IMR-90 (cell line): ENCODE measurements at regions not wholly inside any gene's neighbourhood (a gene's known extent, or its start where the extent isn't known, plus 50 kb on each side); places are given as distances from the start of the nearest gene placed in this dataset.

Experiments used
- ATAC-seq: fragments of 200-7000 bp; cut with Tn5 transposase; 2 replicates; pipeline ENCODE4 v1.9.1; 2020; ENCODE audit warnings: low read depth, mild to moderate bottlenecking, moderate library complexity
- BruUV-seq: library from RNA; stranded (reverse); fragments of 400-500 nt; replicated peaks from 2 replicates; lab custom pipeline; 2021; lab: Mats Ljungman, UMichigan
- CTCF ChIA-PET: fragments of 300-600 bp; formaldehyde crosslinking; extraction: SDS; loops from one replicate; lab custom pipeline; 2021; ENCODE audit warnings: antibody characterized with exemption; lab: Yijun Ruan, JAX
- POLR2A ChIA-PET: fragments of 300-600 bp; sonication (Branson Sonifier 250); formaldehyde crosslinking; loops from one replicate; lab custom pipeline; 2022; ENCODE audit warnings: antibody characterized with exemption; ENCODE audit not compliant: unreplicated experiment; lab: Charles Lee
- DNase-seq: peaks from one replicate; pipeline ENCODE4 v3.0.0; 2013
- H2AFZ ChIP-seq: replicated peaks from 2 replicates; pipeline ENCODE3; 2013; ENCODE audit warnings: low read length, mild to moderate bottlenecking; ENCODE audit not compliant: poor library complexity
- H2AK5ac ChIP-seq: 2 replicates; pipeline ENCODE4 v1.6.1; 2013; ENCODE audit warnings: low read depth, low read length, inconsistent platforms
- H2AK9ac ChIP-seq: replicated peaks from 2 replicates; pipeline ENCODE3; 2013; ENCODE audit warnings: mild to moderate bottlenecking, low read depth, low read length, moderate library complexity; ENCODE audit not compliant: poor library complexity
- H2BK120ac ChIP-seq: 2 replicates; pipeline ENCODE4 v1.6.1; 2013; ENCODE audit warnings: low read depth, low read length, inconsistent platforms
- H2BK15ac ChIP-seq: 3 replicates; pipeline ENCODE4 v1.6.1; 2013; ENCODE audit warnings: low read depth, low read length, inconsistent platforms
- H2BK20ac ChIP-seq: 2 replicates; pipeline ENCODE4 v1.6.1; 2013; ENCODE audit warnings: low read depth, mild to moderate bottlenecking, inconsistent platforms, low read length, moderate library complexity
- H2BK5ac ChIP-seq: 2 replicates; pipeline ENCODE4 v1.6.1; 2013; ENCODE audit warnings: mild to moderate bottlenecking, low read depth, low read length, inconsistent platforms; ENCODE audit not compliant: poor library complexity, severe bottlenecking
- H3K14ac ChIP-seq: replicated peaks from 2 replicates; pipeline ENCODE4 v1.6.1; 2013; ENCODE audit warnings: low read depth, low read length, inconsistent platforms
- H3K18ac ChIP-seq: 2 replicates; pipeline ENCODE4 v1.6.1; 2013; ENCODE audit warnings: low read depth, low read length, control low read depth
- H3K23ac ChIP-seq: 2 replicates; pipeline ENCODE4 v1.6.1; 2013; ENCODE audit warnings: low read depth, low read length, inconsistent platforms
- H3K27ac ChIP-seq: 2 replicates; pipeline ENCODE4 v1.5.1; 2013; ENCODE audit warnings: mild to moderate bottlenecking, control low read depth, low read length; ENCODE audit not compliant: insufficient read depth
- H3K27me3 ChIP-seq: 2 replicates; pipeline ENCODE4 v1.6.1; 2013; ENCODE audit warnings: low read length; ENCODE audit not compliant: control insufficient read depth, insufficient read depth
- H3K36me3 ChIP-seq: 2 replicates; pipeline ENCODE4 v1.6.1; 2013; ENCODE audit warnings: low read length, mixed read lengths; ENCODE audit not compliant: control insufficient read depth, insufficient read depth
- H3K4ac ChIP-seq: 2 replicates; pipeline ENCODE4 v1.6.1; 2013; ENCODE audit warnings: low read depth, low read length, inconsistent platforms
- H3K4me1 ChIP-seq: 2 replicates; pipeline ENCODE4 v1.6.1; 2013; ENCODE audit warnings: low read length, mixed read lengths; ENCODE audit not compliant: control insufficient read depth, insufficient read depth
- H3K4me2 ChIP-seq: 2 replicates; pipeline ENCODE4 v1.6.1; 2013; ENCODE audit warnings: low read depth, mild to moderate bottlenecking, control low read depth, low read length, moderate library complexity
- H3K4me3 ChIP-seq: 2 replicates; pipeline ENCODE4 v1.5.1; 2013; ENCODE audit warnings: low read depth, mild to moderate bottlenecking, control low read depth, low read length, moderate library complexity; ENCODE audit not compliant: insufficient read depth
- H3K56ac ChIP-seq: 2 replicates; pipeline ENCODE4 v1.6.1; 2013; ENCODE audit warnings: low read length, inconsistent platforms; ENCODE audit not compliant: insufficient read depth; ENCODE audit errors: extremely low read depth
- H3K79me1 ChIP-seq, 2 experiments: 2 replicates each; pipeline ENCODE4 v1.6.1; 2013; ENCODE audit warnings: low read length in 2 of 2, inconsistent platforms in 1 of 2, low read depth in 1 of 2
- H3K9ac ChIP-seq: 2 replicates; pipeline ENCODE4 v1.6.1; 2013; ENCODE audit warnings: low read depth, low read length, control low read depth
- H3K9me1 ChIP-seq: 2 replicates; pipeline ENCODE4 v1.6.1; 2013; ENCODE audit warnings: low read length, inconsistent platforms; ENCODE audit not compliant: insufficient read depth
- H3K9me3 ChIP-seq: 2 replicates; pipeline ENCODE4 v1.6.1; 2013; ENCODE audit warnings: low read length; ENCODE audit not compliant: control insufficient read depth, insufficient read depth
- H4K20me1 ChIP-seq: 2 replicates; pipeline ENCODE4 v1.6.1; 2013; ENCODE audit warnings: low read length, inconsistent platforms; ENCODE audit not compliant: insufficient read depth
- H4K5ac ChIP-seq: 2 replicates; pipeline ENCODE4 v1.6.1; 2013; ENCODE audit warnings: mild to moderate bottlenecking, low read depth, low read length, control low read depth
- H4K8ac ChIP-seq, 2 experiments: 2 replicates each; pipeline ENCODE4 v1.6.1; 2013; ENCODE audit warnings: low read depth in 2 of 2, low read length in 2 of 2, control low read depth in 1 of 2, inconsistent platforms in 1 of 2
- H4K91ac ChIP-seq: 2 replicates; pipeline ENCODE4 v1.6.1; 2013; ENCODE audit warnings: low read depth, low read length, inconsistent platforms; ENCODE audit not compliant: insufficient read depth
- CEBPB ChIP-seq: IDR thresholded peaks from 2 replicates; pipeline ENCODE4 v1.6.1; 2012; ENCODE audit warnings: low read depth, low read length, improper control_type of control experiment
- CHD1 ChIP-seq: IDR thresholded peaks from 2 replicates; pipeline ENCODE4 v1.6.1; 2012; ENCODE audit warnings: low read depth, low read length, improper control_type of control experiment
- FOS ChIP-seq: fragments of 150-350 bp; IDR thresholded peaks from 2 replicates; pipeline ENCODE4 v1.6.1; 2016; ENCODE audit warnings: low read depth, low read length
- MAFK ChIP-seq: IDR thresholded peaks from 2 replicates; pipeline ENCODE4 v1.6.1; 2012; ENCODE audit warnings: low read depth, low read length, improper control_type of control experiment
- MAZ ChIP-seq: IDR thresholded peaks from 2 replicates; pipeline ENCODE4 v1.6.1; 2012; ENCODE audit warnings: low read depth, mild to moderate bottlenecking, low read length, improper control_type of control experiment, moderate library complexity, borderline replicate concordance
- MXI1 ChIP-seq: IDR thresholded peaks from 2 replicates; pipeline ENCODE4 v1.6.1; 2012; ENCODE audit warnings: low read depth, mild to moderate bottlenecking, low read length, moderate library complexity, borderline replicate concordance
- NFE2L2 ChIP-seq: fragments of 150-350 bp; IDR thresholded peaks from 2 replicates; pipeline ENCODE4 v1.6.1; 2016; ENCODE audit warnings: low read depth, mild to moderate bottlenecking, low read length
- POLR2A ChIP-seq: IDR thresholded peaks from 2 replicates; pipeline ENCODE4 v1.6.1; 2012; ENCODE audit warnings: mild to moderate bottlenecking, low read depth, low read length
- RAD21 ChIP-seq: IDR thresholded peaks from 2 replicates; pipeline ENCODE4 v1.6.1; 2012; ENCODE audit warnings: low read length, improper control_type of control experiment
- RFX5 ChIP-seq: IDR thresholded peaks from 2 replicates; pipeline ENCODE4 v1.8.0; 2012; ENCODE audit warnings: low read depth, mild to moderate bottlenecking, low read length, moderate library complexity
- SMC3 ChIP-seq: fragments of 150-350 bp; IDR thresholded peaks from 2 replicates; pipeline ENCODE4 v1.6.1; 2016; ENCODE audit warnings: low read depth, mild to moderate bottlenecking, antibody characterized with exemption, low read length, moderate library complexity
- dilution Hi-C: fragments of 300-500 bp; cut with HindIII; formaldehyde crosslinking; loops from one replicate; pipeline ENCODE4 v1.14.3; 2018; ENCODE audit warnings: low sequenced_read_pairs; ENCODE audit not compliant: unreplicated experiment
- in situ Hi-C: fragments of 300-500 bp; cut with MboI; formaldehyde crosslinking; loops from 3 replicates; pipeline ENCODE4 v1.14.3; 2019; ENCODE audit warnings: low sequenced_read_pairs, inconsistent platforms, mixed read lengths
- intact Hi-C: fragments of 100-400 bp; cut with micrococcal nuclease; formaldehyde crosslinking; loops from 2 replicates; pipeline ENCODE4 v1.10.0; 2022
- TF ChIP-seq, protein P1 (sequence below): fragments of 150-350 bp; IDR thresholded peaks from 2 replicates; pipeline ENCODE4 v1.6.1; 2017; ENCODE audit warnings: mild to moderate bottlenecking, antibody characterized with exemption, low read length, low read depth
- TF ChIP-seq, protein P2 (sequence below): fragments of 150-350 bp; IDR thresholded peaks from 2 replicates; pipeline ENCODE4 v1.6.1; 2016; ENCODE audit warnings: low read depth, mild to moderate bottlenecking, low read length, moderate library complexity, borderline replicate concordance
- TF ChIP-seq, protein P3 (sequence below): conservative IDR thresholded peaks from 2 replicates; pipeline ENCODE4 v1.5.1; 2012; ENCODE audit warnings: mild to moderate bottlenecking, low read depth, low read length, improper control_type of control experiment

DNA sequence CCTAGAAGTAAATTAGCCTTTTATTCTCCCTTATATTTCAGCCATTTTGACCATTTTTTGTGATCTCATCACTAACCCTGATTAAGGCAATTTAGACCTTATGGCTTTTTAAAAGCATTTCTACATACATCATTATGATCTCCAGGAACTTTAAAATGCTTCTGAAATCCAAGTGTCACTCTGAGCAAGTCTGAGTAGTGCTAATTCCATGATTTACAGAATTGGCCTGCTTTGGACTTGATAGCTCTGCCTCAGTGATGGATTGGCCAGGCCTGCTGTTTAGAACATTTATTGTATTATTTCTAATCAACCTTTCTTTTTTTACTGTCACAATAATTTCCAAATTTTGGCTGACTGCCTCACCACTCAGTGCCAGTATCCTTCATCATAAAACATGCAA lies 116.4 kb downstream of the KCNA4 start:
- no peak overlapping the region for H2AK5ac ChIP-seq
- H4K91ac ChIP-seq: no peak overlapping the region
- H3K27me3 ChIP-seq: no peaks in the 10 kb centered on the region
- H3K9ac ChIP-seq: no peak overlapping the region
- H3K4me2 ChIP-seq: no peak overlapping the region
- H3K27ac ChIP-seq: no peak overlapping the region
- intact Hi-C loops: no loop called here
- H2BK20ac ChIP-seq: no peak overlapping the region
- no peaks in the 10 kb centered on the region for H3K9me3 ChIP-seq
- TF ChIP-seq RAD21: no peak
- no peak for TF ChIP-seq MAFK
- no peak for TF ChIP-seq FOS
- TF ChIP-seq, protein P1, sequence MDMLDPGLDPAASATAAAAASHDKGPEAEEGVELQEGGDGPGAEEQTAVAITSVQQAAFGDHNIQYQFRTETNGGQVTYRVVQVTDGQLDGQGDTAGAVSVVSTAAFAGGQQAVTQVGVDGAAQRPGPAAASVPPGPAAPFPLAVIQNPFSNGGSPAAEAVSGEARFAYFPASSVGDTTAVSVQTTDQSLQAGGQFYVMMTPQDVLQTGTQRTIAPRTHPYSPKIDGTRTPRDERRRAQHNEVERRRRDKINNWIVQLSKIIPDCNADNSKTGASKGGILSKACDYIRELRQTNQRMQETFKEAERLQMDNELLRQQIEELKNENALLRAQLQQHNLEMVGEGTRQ: no peak
- TF ChIP-seq POLR2A: no peak
- TF ChIP-seq SMC3: no peak
- TF ChIP-seq CEBPB: no peak
- TF ChIP-seq, protein P2, sequence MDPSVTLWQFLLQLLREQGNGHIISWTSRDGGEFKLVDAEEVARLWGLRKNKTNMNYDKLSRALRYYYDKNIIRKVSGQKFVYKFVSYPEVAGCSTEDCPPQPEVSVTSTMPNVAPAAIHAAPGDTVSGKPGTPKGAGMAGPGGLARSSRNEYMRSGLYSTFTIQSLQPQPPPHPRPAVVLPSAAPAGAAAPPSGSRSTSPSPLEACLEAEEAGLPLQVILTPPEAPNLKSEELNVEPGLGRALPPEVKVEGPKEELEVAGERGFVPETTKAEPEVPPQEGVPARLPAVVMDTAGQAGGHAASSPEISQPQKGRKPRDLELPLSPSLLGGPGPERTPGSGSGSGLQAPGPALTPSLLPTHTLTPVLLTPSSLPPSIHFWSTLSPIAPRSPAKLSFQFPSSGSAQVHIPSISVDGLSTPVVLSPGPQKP: no peak
- TF ChIP-seq RFX5: no peak
- no peak for TF ChIP-seq MAZ
- TF ChIP-seq MXI1: no peak
- TF ChIP-seq CHD1: no peak
- TF ChIP-seq, protein P3, sequence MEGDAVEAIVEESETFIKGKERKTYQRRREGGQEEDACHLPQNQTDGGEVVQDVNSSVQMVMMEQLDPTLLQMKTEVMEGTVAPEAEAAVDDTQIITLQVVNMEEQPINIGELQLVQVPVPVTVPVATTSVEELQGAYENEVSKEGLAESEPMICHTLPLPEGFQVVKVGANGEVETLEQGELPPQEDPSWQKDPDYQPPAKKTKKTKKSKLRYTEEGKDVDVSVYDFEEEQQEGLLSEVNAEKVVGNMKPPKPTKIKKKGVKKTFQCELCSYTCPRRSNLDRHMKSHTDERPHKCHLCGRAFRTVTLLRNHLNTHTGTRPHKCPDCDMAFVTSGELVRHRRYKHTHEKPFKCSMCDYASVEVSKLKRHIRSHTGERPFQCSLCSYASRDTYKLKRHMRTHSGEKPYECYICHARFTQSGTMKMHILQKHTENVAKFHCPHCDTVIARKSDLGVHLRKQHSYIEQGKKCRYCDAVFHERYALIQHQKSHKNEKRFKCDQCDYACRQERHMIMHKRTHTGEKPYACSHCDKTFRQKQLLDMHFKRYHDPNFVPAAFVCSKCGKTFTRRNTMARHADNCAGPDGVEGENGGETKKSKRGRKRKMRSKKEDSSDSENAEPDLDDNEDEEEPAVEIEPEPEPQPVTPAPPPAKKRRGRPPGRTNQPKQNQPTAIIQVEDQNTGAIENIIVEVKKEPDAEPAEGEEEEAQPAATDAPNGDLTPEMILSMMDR: no peak
- TF ChIP-seq NFE2L2: no peak
- dilution Hi-C loops: no loop called here
- CTCF ChIA-PET: no interaction called here
- in situ Hi-C loops: no loop called here
- no peak overlapping the region for H2BK5ac ChIP-seq
- no peak overlapping the region for H3K18ac ChIP-seq
- H3K36me3 ChIP-seq: no peaks in the 10 kb centered on the region
- H3K4me1 ChIP-seq: no peaks in the 10 kb centered on the region
- no peaks in the 10 kb centered on the region for H4K20me1 ChIP-seq
- H2AFZ ChIP-seq: no peak overlapping the region
- H2BK15ac ChIP-seq: no peak overlapping the region
- ATAC-seq (no peak), DNase-seq (no peak)
- no peak overlapping the region for H2BK120ac ChIP-seq
- H3K23ac ChIP-seq: no peak overlapping the region
- H3K9me1 ChIP-seq: no peaks in the 10 kb centered on the region
- BruUV-seq: no TSS peak
- H3K79me1 ChIP-seq: no peaks in the 10 kb centered on the region
- no peak overlapping the region for H3K4me3 ChIP-seq
- no peak overlapping the region for H4K5ac ChIP-seq
- no peak overlapping the region for H4K8ac ChIP-seq
- POLR2A ChIA-PET: no interaction called here
- H3K4ac ChIP-seq: no peak overlapping the region
- no peak overlapping the region for H2AK9ac ChIP-seq
- H3K56ac ChIP-seq: no peak overlapping the region
- H3K14ac ChIP-seq: no peak overlapping the region
